ENCODE measurements at regions not wholly inside any gene's neighbourhood (a gene's known extent, or its start where the extent isn't known, plus 50 kb on each side); places are given as distances from the start of the nearest gene placed in this dataset.

GRCh38 chr6:23293653-23294052, 724.3 kb downstream of the HDGFL1 start:
- no peak for DNase-seq
- Histone ChIP-seq H4K91ac (ENCODE audit: low read length) (no peak overlapping the region), H4K8ac (ENCODE audit: low read length) (no peak overlapping the region), H3K9ac (ENCODE audit: low read length) (no peak overlapping the region), H2BK5ac (ENCODE audit: low read depth, low read length, poor library complexity, severe bottlenecking) (no peak overlapping the region), H2BK12ac (ENCODE audit: low read length in 2 of 2) (no peak overlapping the region), H3K36me3 (ENCODE audit: control insufficient read depth in 1 of 2, insufficient read depth in 2 of 2, low read depth in 1 of 2, low read length in 2 of 2) (no peaks in the 10 kb centered on the region), H3K4me2 (ENCODE audit: low read length, poor library complexity, severe bottlenecking) (no peak overlapping the region), H3K14ac (ENCODE audit: low read length in 2 of 2) (no peak overlapping the region), H3K4me3 (ENCODE audit: insufficient read depth in 1 of 2, low read depth in 1 of 2, low read length in 2 of 2) (no peak overlapping the region), H3K4ac (ENCODE audit: low read depth in 1 of 2, low read length in 2 of 2) (no peak overlapping the region), H3K18ac (ENCODE audit: low read depth in 1 of 2, low read length in 2 of 2) (no peak overlapping the region), H3K4me1 (ENCODE audit: control insufficient read depth, insufficient read depth, low read depth, low read length) (no peaks in the 10 kb centered on the region), H3K27ac (ENCODE audit: low read length, poor library complexity, severe bottlenecking) (no peak overlapping the region), H3K27me3 (ENCODE audit: control insufficient read depth in 1 of 2, insufficient read depth in 1 of 2, low read length in 2 of 2) (no peaks in the 10 kb centered on the region), H2AK5ac (ENCODE audit: low read length, severe bottlenecking) (no peak overlapping the region), H3K9me3 (ENCODE audit: control insufficient read depth, low read length) (no peaks in the 10 kb centered on the region), H2BK15ac (ENCODE audit: low read depth, poor library complexity, severe bottlenecking) (no peak overlapping the region), H2AFZ (ENCODE audit: low read depth, low read length) (no peak overlapping the region), H2BK120ac (ENCODE audit: low read depth, low read length) (no peak overlapping the region), H3K79me1 (replicated peaks; ENCODE audit: low read length, poor library complexity, severe bottlenecking) (no peaks in the 10 kb centered on the region), H3K23ac (ENCODE audit: low read length in 2 of 2) (no peak overlapping the region)
- WGBS = 100% methylated on average over 1 of the region's 3 CpGs

- Histone ChIP-seq H3K4me1 (ENCODE audit: control insufficient read depth, insufficient read depth, low read depth, low read length) (no peaks in the 10 kb centered on the region), H2BK120ac (ENCODE audit: low read depth, low read length) (no peak overlapping the region), H2AK5ac (ENCODE audit: low read length, severe bottlenecking) (no peak overlapping the region), H3K79me1 (replicated peaks; ENCODE audit: low read length, poor library complexity, severe bottlenecking) (no peaks in the 10 kb centered on the region), H2BK12ac (ENCODE audit: low read length in 2 of 2) (no peak overlapping the region), H3K23ac (ENCODE audit: low read length in 2 of 2) (no peak overlapping the region), H2AFZ (ENCODE audit: low read depth, low read length) (no peak overlapping the region), H4K91ac (ENCODE audit: low read length) (no peak overlapping the region), H3K9me3 (ENCODE audit: control insufficient read depth, low read length) (no peaks in the 10 kb centered on the region), H2BK5ac (ENCODE audit: low read depth, low read length, poor library complexity, severe bottlenecking) (no peak overlapping the region), H3K36me3 (ENCODE audit: control insufficient read depth in 1 of 2, insufficient read depth in 2 of 2, low read depth in 1 of 2, low read length in 2 of 2) (no peaks in the 10 kb centered on the region), H3K18ac (ENCODE audit: low read depth in 1 of 2, low read length in 2 of 2) (no peak overlapping the region), H3K4me2 (ENCODE audit: low read length, poor library complexity, severe bottlenecking) (no peak overlapping the region), H3K14ac (ENCODE audit: low read length in 2 of 2) (no peak overlapping the region), H3K4me3 (ENCODE audit: insufficient read depth in 1 of 2, low read depth in 1 of 2, low read length in 2 of 2) (no peak overlapping the region), H2BK15ac (ENCODE audit: low read depth, poor library complexity, severe bottlenecking) (no peak overlapping the region), H3K27ac (ENCODE audit: low read length, poor library complexity, severe bottlenecking) (no peak overlapping the region), H3K9ac (ENCODE audit: low read length) (no peak overlapping the region), H3K4ac (ENCODE audit: low read depth in 1 of 2, low read length in 2 of 2) (no peak overlapping the region), H4K8ac (ENCODE audit: low read length) (no peak overlapping the region), H3K27me3 (ENCODE audit: control insufficient read depth in 1 of 2, insufficient read depth in 1 of 2, low read length in 2 of 2) (no peaks in the 10 kb centered on the region)
- peak; percentile 5 for DNase-seq
These were observed 732.2 kb downstream of the HDGFL1 start for GRCh38 chr6:23301556-23301955.

- no peak overlapping the region for H4K91ac ChIP-seq (ENCODE audit: low read length)
- H2AFZ ChIP-seq (ENCODE audit: low read depth, low read length) = no peak overlapping the region
- no peak overlapping the region for H3K18ac ChIP-seq (ENCODE audit: low read depth in 1 of 2, low read length in 2 of 2)
These were observed 733.1 kb downstream of the HDGFL1 start for GRCh38 chr6:23302514-23302913.

GRCh38 chr6:23305325-23305943, 736.1 kb downstream of the HDGFL1 start:
- Histone ChIP-seq H3K27me3 (ENCODE audit: control insufficient read depth in 1 of 2, insufficient read depth in 1 of 2, low read length in 2 of 2) (no peaks in the 10 kb centered on the region), H2BK15ac (ENCODE audit: low read depth, poor library complexity, severe bottlenecking) (no peak overlapping the region), H3K18ac (ENCODE audit: low read depth in 1 of 2, low read length in 2 of 2) (no peak overlapping the region), H3K27ac (ENCODE audit: low read length, poor library complexity, severe bottlenecking) (no peak overlapping the region), H3K9ac (ENCODE audit: low read length) (no peak overlapping the region), H2BK120ac (ENCODE audit: low read depth, low read length) (no peak overlapping the region), H2BK5ac (ENCODE audit: low read depth, low read length, poor library complexity, severe bottlenecking) (no peak overlapping the region), H3K79me1 (replicated peaks; ENCODE audit: low read length, poor library complexity, severe bottlenecking) (no peaks in the 10 kb centered on the region), H3K36me3 (ENCODE audit: control insufficient read depth in 1 of 2, insufficient read depth in 2 of 2, low read depth in 1 of 2, low read length in 2 of 2) (no peaks in the 10 kb centered on the region), H4K8ac (ENCODE audit: low read length) (no peak overlapping the region), H3K4me1 (ENCODE audit: control insufficient read depth, insufficient read depth, low read depth, low read length) (no peaks in the 10 kb centered on the region), H3K4me3 (ENCODE audit: insufficient read depth in 1 of 2, low read depth in 1 of 2, low read length in 2 of 2) (no peak overlapping the region), H3K9me3 (ENCODE audit: control insufficient read depth, low read length) (no peaks in the 10 kb centered on the region), H4K91ac (ENCODE audit: low read length) (no peak overlapping the region), H3K14ac (ENCODE audit: low read length in 2 of 2) (no peak overlapping the region), H3K23ac (ENCODE audit: low read length in 2 of 2) (no peak overlapping the region), H2AK5ac (ENCODE audit: low read length, severe bottlenecking) (no peak overlapping the region), H2BK12ac (ENCODE audit: low read length in 2 of 2) (no peak overlapping the region), H3K4me2 (ENCODE audit: low read length, poor library complexity, severe bottlenecking) (no peak overlapping the region), H2AFZ (ENCODE audit: low read depth, low read length) (no peak overlapping the region), H3K4ac (ENCODE audit: low read depth in 1 of 2, low read length in 2 of 2) (no peak overlapping the region)
- DNase-seq = no peak
- 100% methylated on average over 2 of the region's 2 CpGs for WGBS

More at GRCh38 chr6:23302514-23302913, 733.1 kb downstream of the HDGFL1 start:
- Histone ChIP-seq H3K23ac (ENCODE audit: low read length in 2 of 2) (no peak overlapping the region), H2BK5ac (ENCODE audit: low read depth, low read length, poor library complexity, severe bottlenecking) (no peak overlapping the region), H3K27ac (ENCODE audit: low read length, poor library complexity, severe bottlenecking) (no peak overlapping the region), H4K8ac (ENCODE audit: low read length) (no peak overlapping the region), H3K14ac (ENCODE audit: low read length in 2 of 2) (no peak overlapping the region), H3K27me3 (ENCODE audit: control insufficient read depth in 1 of 2, insufficient read depth in 1 of 2, low read length in 2 of 2) (no peaks in the 10 kb centered on the region), H2AK5ac (ENCODE audit: low read length, severe bottlenecking) (no peak overlapping the region), H3K79me1 (replicated peaks; ENCODE audit: low read length, poor library complexity, severe bottlenecking) (no peaks in the 10 kb centered on the region), H2BK120ac (ENCODE audit: low read depth, low read length) (no peak overlapping the region), H3K36me3 (ENCODE audit: control insufficient read depth in 1 of 2, insufficient read depth in 2 of 2, low read depth in 1 of 2, low read length in 2 of 2) (no peaks in the 10 kb centered on the region), H2BK12ac (ENCODE audit: low read length in 2 of 2) (no peak overlapping the region), H3K4me1 (ENCODE audit: control insufficient read depth, insufficient read depth, low read depth, low read length) (no peaks in the 10 kb centered on the region), H3K9me3 (ENCODE audit: control insufficient read depth, low read length) (no peaks in the 10 kb centered on the region), H3K4me3 (ENCODE audit: insufficient read depth in 1 of 2, low read depth in 1 of 2, low read length in 2 of 2) (no peak overlapping the region), H3K4me2 (ENCODE audit: low read length, poor library complexity, severe bottlenecking) (no peak overlapping the region), H3K4ac (ENCODE audit: low read depth in 1 of 2, low read length in 2 of 2) (no peak overlapping the region), H2BK15ac (ENCODE audit: low read depth, poor library complexity, severe bottlenecking) (no peak overlapping the region), H3K9ac (ENCODE audit: low read length) (no peak overlapping the region)
- no peak for DNase-seq
- WGBS = 69% methylated on average over 2 of the region's 4 CpGs
